ENCODE measurements at regions not wholly inside any gene's neighbourhood (a gene's known extent, or its start where the extent isn't known, plus 50 kb on each side); places are given as distances from the start of the nearest gene placed in this dataset.
"Not testable (repeated sequence)": the region's sequence is repeated elsewhere in the genome, so short reads cannot be mapped to it uniquely, and the experiment has no call there.

GRCh38 chr13:90726375-90726774, 621.1 kb upstream of the MIR17HG start:
- DNase-seq: no peak

DNA sequence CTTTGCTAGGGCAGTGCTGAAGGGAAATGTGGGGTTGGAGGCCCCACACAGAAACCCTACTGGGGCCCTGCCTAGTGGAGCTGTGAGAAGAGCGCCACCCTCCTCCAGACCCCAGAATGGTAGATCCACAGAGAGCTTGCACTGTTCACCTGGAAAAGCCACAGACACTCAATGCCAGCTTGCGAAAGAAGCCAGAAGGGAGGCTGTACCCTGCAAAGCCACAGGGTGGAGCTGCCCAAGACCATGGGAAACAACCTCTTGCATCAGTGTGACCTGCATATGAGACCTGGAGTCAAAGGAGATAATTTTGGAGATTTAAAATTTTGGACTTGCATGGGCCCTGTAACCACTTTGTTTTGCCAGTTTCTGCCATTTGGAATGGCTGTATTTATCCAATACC, 615.4 kb upstream of the MIR17HG start:
- DNase-seq: no peak

DNA sequence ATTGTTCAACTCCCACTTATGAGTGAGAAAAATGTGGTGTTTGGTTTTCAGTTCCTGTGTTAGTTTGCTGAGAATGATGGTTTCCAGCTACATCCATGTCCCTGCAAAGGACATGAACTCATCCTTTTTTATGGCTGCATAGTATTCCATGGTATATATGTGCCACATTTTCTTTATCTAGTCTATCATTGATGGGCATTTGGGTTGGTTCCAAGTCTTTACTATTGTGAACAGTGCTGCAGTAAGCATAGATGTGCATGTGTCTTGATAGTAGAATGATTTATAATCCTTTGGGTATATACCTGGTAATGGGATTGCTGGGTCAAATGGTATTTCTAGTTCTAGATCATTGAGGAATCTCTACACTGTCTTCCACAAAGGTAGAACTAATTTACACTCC, 613.0 kb upstream of the MIR17HG start:
- not testable (repeated sequence) for DNase-seq

GRCh38 chr13:90738881-90739280, 608.6 kb upstream of the MIR17HG start:
- no peak for DNase-seq

- no peak for DNase-seq
These were observed 607.4 kb upstream of the MIR17HG start for GRCh38 chr13:90740099-90740498.

- no peak for DNase-seq
These were observed 605.1 kb upstream of the MIR17HG start for GRCh38 chr13:90742381-90742780.

GRCh38 chr13:90746230-90746629, 601.3 kb upstream of the MIR17HG start:
- no peak for DNase-seq

DNA sequence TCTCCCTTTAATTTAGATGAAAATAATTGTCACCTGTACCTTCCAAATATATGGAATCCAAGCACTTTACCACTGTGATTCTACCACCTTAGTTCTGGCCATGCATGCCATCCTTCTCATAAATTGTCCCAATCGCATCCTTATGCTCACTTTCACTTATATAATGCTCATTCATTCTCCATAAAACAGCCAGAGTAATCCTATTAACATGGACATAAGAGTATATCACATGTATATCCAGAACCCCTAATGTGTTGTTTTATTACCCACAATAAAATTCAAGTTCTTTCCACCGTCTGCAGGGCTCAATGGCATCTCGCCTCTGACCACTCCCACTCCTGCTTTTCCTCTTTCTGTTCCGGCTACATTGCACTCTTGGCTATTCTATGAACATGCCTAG, 597.5 kb upstream of the MIR17HG start:
- DNase-seq: no peak

DNA sequence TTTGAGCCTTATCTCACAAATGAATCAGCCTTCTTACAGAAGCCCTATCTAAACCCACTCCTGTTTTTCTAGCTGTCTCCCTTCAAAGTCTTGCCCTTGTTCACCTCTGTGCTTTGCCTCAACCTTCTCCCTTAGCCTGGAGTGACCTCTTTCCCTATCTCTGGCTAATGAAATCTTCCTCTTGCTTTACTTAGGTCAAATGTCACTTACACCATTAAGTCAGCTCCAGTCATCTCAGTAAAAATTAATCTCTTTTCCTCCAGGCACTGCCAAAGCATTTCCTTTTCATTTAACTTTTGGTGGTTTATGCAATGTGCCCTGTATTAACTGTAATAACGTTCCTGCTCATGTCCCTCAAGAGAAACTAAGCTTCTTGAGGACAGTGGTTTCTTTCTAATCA, 596.5 kb upstream of the MIR17HG start:
- DNase-seq: no peak

GRCh38 chr13:90752070-90752469, 595.4 kb upstream of the MIR17HG start:
- no peak for DNase-seq

- DNase-seq: no peak
These were observed 590.3 kb upstream of the MIR17HG start for GRCh38 chr13:90757127-90757680.

- DNase-seq: no peak
These were observed 586.8 kb upstream of the MIR17HG start for GRCh38 chr13:90760639-90761038.

DNA sequence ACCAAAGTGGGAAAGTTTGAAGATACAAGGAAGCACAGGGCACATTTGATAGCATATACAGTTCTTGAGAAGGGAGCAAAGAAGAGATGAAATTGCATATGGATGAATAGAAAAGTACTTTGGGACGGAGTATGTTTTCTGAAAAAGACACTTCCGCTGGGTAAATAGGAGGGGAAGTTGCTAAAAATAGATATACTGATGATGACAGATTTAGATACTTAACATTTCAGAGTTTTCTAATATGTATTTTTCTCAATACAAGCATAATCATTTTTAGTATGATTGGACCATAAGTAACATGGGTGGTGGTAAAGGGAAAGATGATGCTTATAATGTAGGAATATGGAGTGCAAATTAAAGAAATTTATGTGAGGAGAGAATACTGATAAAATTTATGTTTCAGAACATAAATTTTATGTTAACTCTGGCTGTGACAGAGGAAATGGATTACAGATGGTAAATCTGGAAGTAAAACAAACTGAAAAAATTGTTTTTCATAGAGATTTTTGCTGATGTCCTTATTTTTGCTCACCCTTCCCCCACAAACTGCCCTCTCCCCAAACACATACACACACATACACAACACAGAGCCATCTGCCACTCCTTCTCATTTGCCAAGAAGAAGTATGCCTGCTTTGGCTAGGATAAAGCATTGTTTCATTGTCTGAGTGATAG, 583.9 kb upstream of the MIR17HG start:
- DNase-seq: no peak

GRCh38 chr13:90766386-90766902, 581.0 kb upstream of the MIR17HG start:
- DNase-seq: no peak

DNA sequence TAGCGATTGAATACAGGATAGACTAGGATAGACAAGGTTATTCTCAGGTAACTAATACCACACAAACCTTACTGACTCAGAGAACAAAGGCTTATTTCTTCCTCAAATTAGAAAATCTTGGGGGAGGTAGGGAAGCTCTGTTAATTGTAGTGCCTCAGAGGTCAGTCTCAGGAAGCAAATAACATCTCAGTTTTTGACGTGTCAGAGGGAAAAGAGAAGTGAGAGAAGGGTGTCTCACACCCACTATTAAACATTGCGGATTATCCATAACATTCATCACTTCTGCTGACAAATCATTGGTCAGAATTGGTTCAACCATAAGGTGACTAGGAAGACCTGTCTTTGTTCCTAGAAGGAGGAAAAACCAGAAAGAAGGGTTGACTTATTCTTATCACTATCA, 579.4 kb upstream of the MIR17HG start:
- no peak for DNase-seq

DNA sequence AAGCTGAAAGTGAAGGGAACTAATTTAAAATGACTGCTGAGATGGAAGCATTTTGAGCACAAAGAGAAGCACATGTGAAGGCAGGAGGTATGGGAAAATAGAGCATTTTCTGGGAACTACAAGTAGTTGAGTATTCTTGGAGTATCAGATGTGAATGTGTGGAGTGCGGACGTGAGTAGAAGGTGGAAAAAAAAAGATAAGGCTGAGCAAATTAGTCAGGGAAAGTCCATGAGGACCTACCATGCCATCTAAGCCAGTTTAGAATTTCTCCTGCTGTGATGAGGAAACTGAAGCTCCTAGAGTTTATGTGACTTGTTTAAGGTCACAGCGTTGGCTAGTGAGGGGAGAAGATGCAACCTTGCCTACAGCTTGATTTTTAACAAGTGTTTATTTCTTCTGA, 578.1 kb upstream of the MIR17HG start:
- no peak for DNase-seq

GRCh38 chr13:90770334-90770733, 577.2 kb upstream of the MIR17HG start:
- no peak for DNase-seq

- DNase-seq: no peak
These were observed 573.8 kb upstream of the MIR17HG start for GRCh38 chr13:90773681-90774080.

DNA sequence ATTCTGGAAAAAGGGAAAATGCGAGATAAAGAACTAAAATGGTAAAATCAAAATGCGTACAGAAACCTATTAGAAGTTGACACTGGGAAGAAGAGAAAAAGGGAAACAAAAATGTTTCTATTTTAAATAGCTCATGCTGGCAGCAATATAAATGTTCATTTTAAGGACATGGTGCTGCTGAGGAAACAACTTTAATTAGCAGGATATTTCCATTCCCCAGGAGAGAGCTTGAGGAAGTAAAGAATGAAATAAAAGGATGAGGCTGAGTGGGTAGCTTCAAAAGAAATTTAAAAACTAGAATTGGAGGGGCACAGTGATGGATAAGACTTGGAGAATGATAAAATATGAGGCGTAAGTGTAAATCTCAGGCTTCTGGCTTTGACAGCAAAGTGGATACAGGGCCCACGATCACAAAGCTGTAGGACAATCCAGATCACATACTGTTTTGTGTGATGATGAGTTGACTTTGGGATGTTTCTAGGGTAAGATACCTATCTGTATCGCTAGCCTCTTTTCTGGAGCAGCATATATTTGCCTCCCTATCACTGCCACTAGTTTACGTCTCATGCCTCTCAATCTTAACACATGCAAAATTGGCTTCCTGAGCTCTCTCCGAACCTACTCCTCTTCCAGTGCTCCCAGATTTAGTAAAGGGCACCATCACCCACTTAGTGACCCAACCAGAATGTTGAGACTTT, 571.3 kb upstream of the MIR17HG start:
- no peak for DNase-seq

- DNase-seq: no peak
These were observed 564.2 kb upstream of the MIR17HG start for GRCh38 chr13:90783273-90783672.

DNA sequence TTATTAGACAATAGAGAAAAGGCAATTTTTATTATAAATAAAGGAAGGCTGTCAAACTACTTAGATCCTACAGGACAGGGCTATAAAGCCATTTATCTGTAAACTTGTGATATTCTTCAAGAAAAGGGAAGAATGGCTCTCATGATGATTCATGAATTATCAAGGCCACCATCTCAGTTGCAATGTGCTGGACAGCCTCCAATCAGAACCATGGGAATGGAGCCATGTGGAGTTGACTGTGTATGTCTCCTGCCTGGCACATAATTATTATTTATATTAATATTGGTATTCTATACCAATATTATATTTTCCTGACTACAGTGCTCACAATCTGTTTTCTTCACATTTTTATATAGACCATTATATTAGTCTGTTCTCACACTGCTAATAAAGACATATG, 560.5 kb upstream of the MIR17HG start:
- DNase-seq: no peak

DNA sequence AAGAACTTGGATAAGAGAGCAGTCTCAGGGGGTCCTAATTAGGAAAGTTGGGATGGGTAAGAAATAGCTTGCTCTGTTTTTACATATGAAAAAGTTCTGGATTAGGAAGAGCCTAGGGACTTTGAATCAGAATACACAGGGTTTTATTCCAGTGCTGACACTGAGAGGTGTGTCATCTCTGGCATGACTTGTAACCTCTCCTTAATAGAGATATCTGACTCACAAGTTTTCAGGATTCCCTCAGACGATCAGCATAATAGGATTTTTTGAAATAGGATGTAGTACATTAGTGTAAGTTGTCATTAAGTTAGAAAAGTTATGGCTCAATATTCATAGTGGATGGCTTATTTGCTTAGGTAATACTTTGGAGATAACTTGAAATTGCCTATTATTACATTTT, 555.2 kb upstream of the MIR17HG start:
- DNase-seq: no peak

GRCh38 chr13:90793261-90793820, 554.1 kb upstream of the MIR17HG start:
- DNase-seq: no peak

GRCh38 chr13:90796474-90796873, 551.0 kb upstream of the MIR17HG start:
- no peak for DNase-seq

Data from SW 1271 (cell line).